Gastrocnemius medialis (tissue), 4 donors: ENCODE measurements at regions not wholly inside any gene's neighbourhood (a gene's known extent, or its start where the extent isn't known, plus 50 kb on each side); places are given as distances from the start of the nearest gene placed in this dataset.

Experiments used
- ATAC-seq, 2 donors: fragments of 150-250 bp; one replicate each; pipeline ENCODE4 v1.9.1; 2016
- DNase-seq, 2 donors: peaks; one replicate each; pipeline ENCODE4 v3.0.0-alpha.2; 2019
- H3K27ac ChIP-seq, 4 donors: fragments of 200-600 bp; sonication (generic); 1 replicate in 1 of 4; 2 replicates in 3 of 4; pipeline ENCODE4 v1.5.1; 2016 to 2018; ENCODE audit warnings: mild to moderate bottlenecking in 2 of 4, moderate library complexity in 1 of 4
- H3K27me3 ChIP-seq, 3 donors: fragments of 200-600 bp; sonication (generic) in 2 of 3; 1 replicate in 1 of 3; 2 replicates in 2 of 3; pipeline versions ENCODE4 v1.5.1 to v1.6.0; 2016 to 2019; ENCODE audit warnings: mild to moderate bottlenecking in 1 of 3, moderate library complexity in 1 of 3
- H3K36me3 ChIP-seq, 2 donors: fragments of 200-600 bp; sonication (generic) in 1 of 2; one replicate each; pipeline ENCODE4 v1.5.1; 2017 to 2018
- H3K4me1 ChIP-seq, 2 donors: fragments of 200-600 bp; sonication (generic) in 1 of 2; one replicate each; pipeline ENCODE4 v1.5.1; 2016 to 2017; ENCODE audit warnings: mild to moderate bottlenecking in 2 of 2
- H3K4me3 ChIP-seq, 4 donors: fragments of 200-600 bp; sonication (generic) in 3 of 4; 1 replicate in 1 of 4; 2 replicates in 3 of 4; pipeline ENCODE4 v1.5.1; 2016 to 2019; ENCODE audit warnings: mild to moderate bottlenecking in 2 of 4
- H3K9me3 ChIP-seq, 3 donors: fragments of 200-600 bp; sonication (generic) in 2 of 3; 1 replicate in 1 of 3; 2 replicates in 2 of 3; pipeline ENCODE4 v1.5.1; 2016 to 2019
- CTCF ChIP-seq, 5 experiments: fragments of 450-650 bp in 3 of 5; fragments of 200-600 bp in 2 of 5; sonication (generic) in 2 of 5; IDR thresholded peaks in 4 of 5; conservative IDR thresholded peaks in 1 of 5; 1 replicate in 4 of 5; 2 replicates in 1 of 5; pipeline ENCODE4 v1.5.1; 2016 to 2019; ENCODE audit warnings: antibody characterized with exemption in 5 of 5, mild to moderate bottlenecking in 3 of 5, moderate library complexity in 3 of 5
- POLR2A ChIP-seq, 2 donors: fragments of 450-650 bp; IDR thresholded peaks; one replicate each; pipeline ENCODE4 v1.6.1; 2017; ENCODE audit warnings: antibody characterized with exemption in 2 of 2, mild to moderate bottlenecking in 2 of 2, moderate library complexity in 2 of 2
- in situ Hi-C, 4 donors: fragments of 200-750 bp; cut with MboI; loops; one replicate each; pipeline versions ENCODE4 v1.15.0 to v1.8.0; 2017; ENCODE audit warnings: low sequenced_read_pairs in 4 of 4
- intact Hi-C: fragments of 100-400 bp; cut with DNase I; formaldehyde crosslinking; loops from one replicate; pipeline ENCODE4 v1.15.1; 2023; ENCODE audit warnings: low total_unique reads

GRCh38 chr10:29805134-29805723 lies 170.5 kb upstream of the SVIL start:
- Histone ChIP-seq H3K4me1 (peaks cover 46 to 64% of the 10 kb centered on the region in 2 donors), H3K27ac (peak overlapping the region; percentile 90 to 92 (median 90)), H3K9me3 (no peaks in the 10 kb centered on the region), H3K36me3 (no peaks in the 10 kb centered on the region), H3K27me3 (no peaks in the 10 kb centered on the region), H3K4me3 (no peak overlapping the region)
- in situ Hi-C loops, result no loop called here
- ATAC-seq, result peak; percentile 78 to 82
- no peak for TF ChIP-seq CTCF (IDR thresholded peaks at IDR 0.05 in 4 of 5, conservative IDR thresholded peaks at IDR 0.05 in 1 of 5)
- TF ChIP-seq POLR2A (IDR thresholded peaks at IDR 0.05), result peak in 1 of 2 donors; percentile 27
- DNase-seq, result peak; percentile 77 to 89
- intact Hi-C loops, result loop anchor here (5.0 kb wide), 3 partner anchors 68 to 158 kb away; no protein-coding TSS in a partner anchor

- Histone ChIP-seq H3K9me3 (no peaks in the 10 kb centered on the region), H3K27ac (peak overlapping the region; percentile 90 to 92 (median 90)), H3K4me3 (no peak overlapping the region), H3K27me3 (no peaks in the 10 kb centered on the region), H3K36me3 (no peaks in the 10 kb centered on the region), H3K4me1 (peaks cover 46 to 62% of the 10 kb centered on the region in 2 donors)
- in situ Hi-C loops, result no loop called here
- intact Hi-C loops, result no loop called here
- TF ChIP-seq CTCF (IDR thresholded peaks at IDR 0.05 in 4 of 5, conservative IDR thresholded peaks at IDR 0.05 in 1 of 5) (no peak), POLR2A (IDR thresholded peaks at IDR 0.05) (peak in 1 of 2 donors; percentile 17)
- DNase-seq (peak; percentile 82 to 83), ATAC-seq (peak; percentile 78 to 83)
Observed at GRCh38 chr10:29804025-29804852, 169.5 kb upstream of the SVIL start.

- ATAC-seq (no peak), DNase-seq (no peak)
- Histone ChIP-seq H3K27ac (peak overlapping the region in 1 of 4 donors; percentile 23), H3K4me3 (no peak overlapping the region), H3K36me3 (no peaks in the 10 kb centered on the region), H3K4me1 (peaks cover 39 to 45% of the 10 kb centered on the region in 2 donors), H3K27me3 (no peaks in the 10 kb centered on the region), H3K9me3 (no peaks in the 10 kb centered on the region)
- in situ Hi-C loops (no loop called here), intact Hi-C loops (no loop called here)
- TF ChIP-seq CTCF (IDR thresholded peaks at IDR 0.05 in 4 of 5, conservative IDR thresholded peaks at IDR 0.05 in 1 of 5) (no peak), POLR2A (IDR thresholded peaks at IDR 0.05) (no peak)
Observed at GRCh38 chr10:29802171-29802570, 167.4 kb upstream of the SVIL start.

- H3K4me1 ChIP-seq, result peaks cover 11 to 17% of the 10 kb centered on the region in 2 donors
- in situ Hi-C loops, result no loop called here
Observed at GRCh38 chr10:29798921-29799690, 164.3 kb upstream of the SVIL start.

More at GRCh38 chr10:29798921-29799690, 164.3 kb upstream of the SVIL start:
- H3K27ac ChIP-seq, result no peak overlapping the region
- no peaks in the 10 kb centered on the region for H3K36me3 ChIP-seq
- no peak for DNase-seq
- TF ChIP-seq CTCF (IDR thresholded peaks at IDR 0.05 in 4 of 5, conservative IDR thresholded peaks at IDR 0.05 in 1 of 5), result no peak
- no peaks in the 10 kb centered on the region for H3K27me3 ChIP-seq
- ATAC-seq, result no peak
- intact Hi-C loops, result no loop called here
- no peaks in the 10 kb centered on the region for H3K9me3 ChIP-seq
- H3K4me3 ChIP-seq, result no peak overlapping the region
